HG03457 (cell line): ENCODE measurements at regions not wholly inside any gene's neighbourhood (a gene's known extent, or its start where the extent isn't known, plus 50 kb on each side); places are given as distances from the start of the nearest gene placed in this dataset.
"Not testable (repeated sequence)": the region's sequence is repeated elsewhere in the genome, so short reads cannot be mapped to it uniquely, and the experiment has no call there.

Experiments used
- ATAC-seq: cut with Tn5 transposase; IDR thresholded peaks from one replicate; pipeline ENCODE4 v1.9.1; 2021; ENCODE audit warnings: moderate number of reproducible peaks; ENCODE audit not compliant: unreplicated experiment

- ATAC-seq, result no peak
Observed at GRCh38 chr5:135102716-135103574, 68.9 kb upstream of the PITX1 start.

DNA sequence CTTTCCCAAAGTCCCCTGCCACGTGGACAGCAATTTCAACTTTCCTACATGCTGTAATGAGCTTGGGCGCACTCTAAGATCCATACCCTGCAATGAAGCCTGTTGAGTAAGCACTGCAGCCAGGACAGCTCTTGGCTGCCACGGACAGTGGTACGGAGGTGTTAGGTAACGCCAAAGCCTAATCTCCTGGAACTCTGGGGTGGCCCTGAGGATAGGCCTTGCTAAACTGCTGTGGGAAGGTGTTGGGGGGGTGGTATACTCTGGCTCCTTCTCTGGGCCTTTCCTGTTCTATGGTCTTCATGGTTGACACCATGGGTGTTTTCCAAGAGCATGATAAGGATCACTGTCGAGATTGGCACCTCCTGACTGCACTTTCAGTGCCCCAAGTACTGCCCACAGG is 66.4 kb upstream of the PITX1 start:
- no peak for ATAC-seq

- no peak for ATAC-seq
Observed at GRCh38 chr5:135100011-135100410, 66.0 kb upstream of the PITX1 start.

DNA sequence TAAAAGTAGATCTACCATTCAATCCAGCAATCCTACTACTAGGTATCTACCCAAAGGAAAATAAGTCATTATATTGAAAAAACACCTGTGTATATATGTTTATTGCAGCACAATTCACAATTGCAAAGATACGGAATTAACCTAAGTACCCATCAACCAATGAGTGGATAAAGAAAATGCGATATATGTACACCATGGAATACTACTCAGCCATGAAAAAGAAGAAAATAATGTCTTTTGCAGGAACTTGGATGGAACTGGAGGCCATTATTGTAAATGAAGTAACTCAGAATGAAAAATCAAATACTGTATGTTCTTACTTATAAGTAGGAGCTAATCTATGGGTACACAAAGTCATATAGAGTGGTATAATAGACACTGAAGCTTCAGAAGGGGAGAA is 63.4 kb upstream of the PITX1 start:
- ATAC-seq, result no peak

- ATAC-seq, result no peak
Observed at GRCh38 chr5:135095871-135096270, 61.8 kb upstream of the PITX1 start.

DNA sequence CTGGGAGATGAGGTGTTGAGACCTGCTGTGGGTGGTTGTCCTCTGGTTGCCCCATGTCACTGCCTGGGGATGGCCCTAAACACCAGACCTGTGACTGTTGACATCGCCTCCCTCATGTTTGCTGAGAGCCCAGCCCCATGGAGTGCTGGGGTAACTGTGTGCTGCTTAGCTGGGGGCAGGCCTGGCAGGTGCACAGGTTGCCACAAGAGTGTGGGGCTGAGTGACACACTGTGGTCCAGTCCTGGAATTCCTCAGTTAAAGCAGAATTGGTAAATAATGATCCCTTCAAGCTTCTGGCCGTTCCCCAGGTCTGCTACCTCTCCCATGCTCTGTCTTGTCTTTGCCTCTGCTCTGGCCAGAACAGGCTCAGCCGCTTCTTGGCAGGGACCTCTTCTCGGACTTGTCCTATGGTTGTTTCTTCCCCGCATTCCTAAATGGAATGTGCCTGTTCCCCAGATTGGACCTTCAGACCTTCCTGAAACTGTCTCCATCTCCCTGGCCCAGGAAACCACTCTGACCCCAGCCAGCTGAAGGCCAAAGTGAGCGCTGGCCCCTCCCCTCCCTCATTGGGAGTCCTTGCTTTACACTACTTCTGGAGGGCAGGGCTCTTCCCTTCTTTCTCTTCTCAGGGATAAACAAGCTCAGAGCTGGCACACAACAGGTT is 61.2 kb upstream of the PITX1 start:
- no peak for ATAC-seq

DNA sequence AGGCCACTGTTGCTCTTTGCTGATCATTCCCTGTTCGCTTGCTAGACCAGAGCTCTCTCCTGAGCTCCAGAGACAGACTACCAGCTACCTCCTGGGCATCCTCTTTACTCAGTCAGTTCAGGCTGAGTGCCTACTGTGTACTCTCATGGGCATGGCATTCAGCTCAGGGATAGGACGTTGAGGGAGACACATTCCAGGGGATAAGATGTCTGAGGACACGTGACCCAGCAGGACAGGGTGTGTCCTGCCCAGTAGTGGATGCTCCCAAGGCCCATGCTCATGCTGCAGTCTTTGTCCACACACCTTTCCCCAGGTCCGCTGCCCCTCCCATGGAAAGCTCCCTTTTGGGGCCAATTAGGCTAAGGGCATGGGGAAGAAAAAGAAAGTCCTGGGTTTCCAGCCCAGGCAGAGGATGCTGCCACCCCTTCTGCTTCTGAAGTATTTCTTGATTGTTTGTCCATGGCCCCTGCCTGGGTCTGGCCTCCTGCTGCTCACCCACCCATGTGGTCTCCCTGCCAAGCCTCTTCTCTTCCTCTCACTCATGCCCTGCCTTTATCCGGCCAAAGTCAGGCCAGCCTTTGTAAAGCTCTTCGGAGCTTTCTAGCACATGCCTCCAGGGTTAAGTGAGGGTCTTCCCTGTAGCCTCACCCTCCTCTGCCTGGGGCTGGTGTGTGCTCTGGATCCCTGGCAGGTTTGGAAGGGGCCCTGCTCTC is 60.5 kb upstream of the PITX1 start:
- ATAC-seq, result no peak

- not testable (repeated sequence) for ATAC-seq
Observed at GRCh38 chr5:135093483-135093882, 59.5 kb upstream of the PITX1 start.

DNA sequence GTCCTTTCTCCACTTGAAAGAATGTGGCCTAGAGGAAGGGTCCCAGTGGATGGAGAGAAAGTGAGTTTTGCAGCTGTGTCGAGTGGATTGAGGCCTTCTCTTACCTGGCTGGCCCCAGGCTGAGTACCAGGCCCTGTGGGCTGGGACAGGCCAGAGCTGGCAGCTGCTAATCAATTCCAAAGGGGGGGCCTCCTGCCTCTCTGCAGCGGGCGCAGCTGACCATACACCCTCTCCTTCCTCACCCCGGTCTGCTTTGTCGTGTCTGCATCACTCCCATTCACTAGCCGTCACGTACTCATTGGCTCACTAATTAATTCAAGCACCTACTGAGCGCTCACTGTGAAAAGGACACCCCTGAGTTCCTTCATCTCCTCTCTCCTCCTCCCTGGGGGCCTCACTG is 58.4 kb upstream of the PITX1 start:
- no peak for ATAC-seq

DNA sequence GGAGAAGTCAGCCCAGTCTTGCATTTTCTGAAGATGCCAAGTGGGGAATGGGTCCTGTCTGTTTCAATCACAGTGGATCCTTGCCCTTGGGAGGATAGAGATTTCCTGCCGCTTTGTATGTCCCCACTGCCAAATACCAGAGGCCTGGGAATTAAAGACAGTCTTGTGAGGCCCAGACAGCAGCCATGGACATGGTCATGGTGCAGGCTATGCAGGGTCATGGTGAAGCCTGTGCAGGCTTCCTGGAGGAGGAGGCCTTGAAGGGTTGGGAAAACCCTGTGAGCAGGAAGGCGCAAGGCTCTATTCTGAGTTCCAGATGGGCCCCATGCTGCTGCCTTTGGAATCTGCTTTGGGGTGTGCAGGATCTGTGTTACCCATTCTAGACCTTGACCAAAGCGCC is 57.3 kb upstream of the PITX1 start:
- no peak for ATAC-seq

GRCh38 chr5:135089912-135090311 is 55.9 kb upstream of the PITX1 start:
- no peak for ATAC-seq

GRCh38 chr5:135088911-135089310 is 54.9 kb upstream of the PITX1 start:
- no peak for ATAC-seq

- ATAC-seq, result no peak
Observed at GRCh38 chr5:135087950-135088349, 53.9 kb upstream of the PITX1 start.

GRCh38 chr5:135085936-135086725 is 52.1 kb upstream of the PITX1 start:
- no peak for ATAC-seq

GRCh38 chr5:135085133-135085935 is 51.3 kb upstream of the PITX1 start:
- no peak for ATAC-seq
